ENCODE measurements at regions not wholly inside any gene's neighbourhood (a gene's known extent, or its start where the extent isn't known, plus 50 kb on each side); places are given as distances from the start of the nearest gene placed in this dataset.

GRCh38 chr2:81894451-81894990 is 1590.0 kb upstream of the LRRTM1 start:
- Histone ChIP-seq H3K27me3 (ENCODE audit: control insufficient read depth in 1 of 2, insufficient read depth in 2 of 2, low read length in 2 of 2) (no peaks in the 10 kb centered on the region), H3K4me3 (ENCODE audit: low read depth in 1 of 2, low read length in 2 of 2) (no peak overlapping the region), H3K27ac (ENCODE audit: low read depth, low read length) (no peak overlapping the region), H3K9me3 (ENCODE audit: control insufficient read depth in 1 of 2, low read length in 2 of 2) (no peaks in the 10 kb centered on the region), H3K9ac (ENCODE audit: low read depth in 1 of 2, low read length in 2 of 2) (no peak overlapping the region), H3K36me3 (ENCODE audit: control insufficient read depth in 1 of 2, insufficient read depth in 2 of 2, low read length in 2 of 2) (no peaks in the 10 kb centered on the region), H3K4me1 (ENCODE audit: control insufficient read depth in 1 of 2, insufficient read depth in 2 of 2, low read length in 2 of 2) (no peaks in the 10 kb centered on the region)

DNA sequence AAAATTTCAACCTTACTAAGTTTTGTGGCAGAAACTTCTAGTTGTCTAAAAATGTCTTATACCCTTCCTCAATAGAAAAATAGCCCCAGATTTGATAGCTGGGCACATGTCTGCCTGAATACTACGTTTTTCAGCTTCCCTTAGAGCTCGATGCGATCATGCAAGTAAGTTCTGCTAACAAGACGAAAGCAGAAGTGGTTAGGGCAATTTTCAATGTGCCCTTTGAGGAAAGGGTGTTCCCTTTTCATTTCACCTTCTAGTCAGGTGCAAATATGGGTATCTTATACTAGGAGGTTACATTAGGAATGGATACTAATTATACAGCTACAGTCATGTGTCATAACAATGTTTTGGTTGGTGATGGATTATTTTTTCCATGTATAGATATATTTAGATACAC is 1572.1 kb upstream of the LRRTM1 start:
- no peak overlapping the region for H3K4me3 ChIP-seq (ENCODE audit: low read depth in 1 of 2, low read length in 2 of 2)
- no peaks in the 10 kb centered on the region for H3K36me3 ChIP-seq (ENCODE audit: control insufficient read depth in 1 of 2, insufficient read depth in 2 of 2, low read length in 2 of 2)
- H3K27ac ChIP-seq (ENCODE audit: low read depth, low read length) = no peak overlapping the region
- no peaks in the 10 kb centered on the region for H3K9me3 ChIP-seq (ENCODE audit: control insufficient read depth in 1 of 2, low read length in 2 of 2)
- no peak overlapping the region for H3K9ac ChIP-seq (ENCODE audit: low read depth in 1 of 2, low read length in 2 of 2)
- no peaks in the 10 kb centered on the region for H3K27me3 ChIP-seq (ENCODE audit: control insufficient read depth in 1 of 2, insufficient read depth in 2 of 2, low read length in 2 of 2)
- H3K4me1 ChIP-seq (ENCODE audit: control insufficient read depth in 1 of 2, insufficient read depth in 2 of 2, low read length in 2 of 2) = no peaks in the 10 kb centered on the region

- Histone ChIP-seq H3K4me3 (ENCODE audit: low read depth in 1 of 2, low read length in 2 of 2) (no peak overlapping the region), H3K9me3 (ENCODE audit: control insufficient read depth in 1 of 2, low read length in 2 of 2) (no peaks in the 10 kb centered on the region), H3K9ac (ENCODE audit: low read depth in 1 of 2, low read length in 2 of 2) (no peak overlapping the region), H3K36me3 (ENCODE audit: control insufficient read depth in 1 of 2, insufficient read depth in 2 of 2, low read length in 2 of 2) (no peaks in the 10 kb centered on the region), H3K27me3 (ENCODE audit: control insufficient read depth in 1 of 2, insufficient read depth in 2 of 2, low read length in 2 of 2) (no peaks in the 10 kb centered on the region), H3K4me1 (ENCODE audit: control insufficient read depth in 1 of 2, insufficient read depth in 2 of 2, low read length in 2 of 2) (no peaks in the 10 kb centered on the region), H3K27ac (ENCODE audit: low read depth, low read length) (no peak overlapping the region)
Observed at GRCh38 chr2:81872006-81872405, 1567.5 kb upstream of the LRRTM1 start.

DNA sequence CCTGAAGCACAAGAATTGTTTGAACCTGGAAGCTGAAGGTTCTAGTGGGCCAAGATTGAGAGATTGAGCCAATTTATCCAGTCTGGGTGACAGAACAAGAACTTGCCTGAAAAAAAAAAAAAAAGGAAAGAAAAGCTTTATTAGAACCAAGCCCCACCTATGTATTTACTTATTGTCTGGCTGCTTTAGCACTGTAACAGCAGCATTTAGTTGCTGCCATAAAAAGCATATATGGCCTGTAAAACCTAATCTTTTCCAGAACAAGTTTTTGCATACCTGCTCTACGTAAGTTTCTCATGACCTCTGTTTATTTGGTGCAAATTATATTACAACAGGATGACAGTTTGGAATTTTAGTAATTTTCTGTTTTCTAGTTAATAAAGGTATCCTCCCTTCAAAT is 1565.6 kb upstream of the LRRTM1 start:
- Histone ChIP-seq H3K9ac (ENCODE audit: low read depth in 1 of 2, low read length in 2 of 2) (no peak overlapping the region), H3K9me3 (ENCODE audit: control insufficient read depth in 1 of 2, low read length in 2 of 2) (no peaks in the 10 kb centered on the region), H3K27ac (ENCODE audit: low read depth, low read length) (no peak overlapping the region), H3K4me3 (ENCODE audit: low read depth in 1 of 2, low read length in 2 of 2) (no peak overlapping the region), H3K4me1 (ENCODE audit: control insufficient read depth in 1 of 2, insufficient read depth in 2 of 2, low read length in 2 of 2) (no peaks in the 10 kb centered on the region), H3K27me3 (ENCODE audit: control insufficient read depth in 1 of 2, insufficient read depth in 2 of 2, low read length in 2 of 2) (no peaks in the 10 kb centered on the region), H3K36me3 (ENCODE audit: control insufficient read depth in 1 of 2, insufficient read depth in 2 of 2, low read length in 2 of 2) (no peaks in the 10 kb centered on the region)

DNA sequence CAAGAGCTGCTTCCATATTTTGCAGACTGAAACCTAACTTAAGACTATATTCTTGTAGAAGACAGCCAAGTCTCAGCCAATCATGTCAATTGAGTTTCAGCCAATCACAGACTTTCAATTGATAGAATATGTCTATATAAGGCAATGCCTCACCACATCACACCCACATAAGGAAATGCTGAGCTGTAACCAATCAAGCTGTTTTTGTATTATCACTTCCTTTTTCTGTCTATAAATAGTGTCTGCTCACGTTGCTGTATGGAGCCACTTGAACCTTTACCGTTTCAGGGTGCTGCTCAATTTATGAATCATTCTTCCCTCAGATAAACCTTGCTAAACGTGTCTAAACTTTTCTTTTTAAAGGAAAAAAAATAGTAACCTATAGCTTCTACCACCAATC is 1554.4 kb upstream of the LRRTM1 start:
- Histone ChIP-seq H3K9me3 (ENCODE audit: control insufficient read depth in 1 of 2, low read length in 2 of 2) (no peaks in the 10 kb centered on the region), H3K4me1 (ENCODE audit: control insufficient read depth in 1 of 2, insufficient read depth in 2 of 2, low read length in 2 of 2) (no peaks in the 10 kb centered on the region), H3K4me3 (ENCODE audit: low read depth in 1 of 2, low read length in 2 of 2) (no peak overlapping the region), H3K9ac (ENCODE audit: low read depth in 1 of 2, low read length in 2 of 2) (no peak overlapping the region), H3K36me3 (ENCODE audit: control insufficient read depth in 1 of 2, insufficient read depth in 2 of 2, low read length in 2 of 2) (no peaks in the 10 kb centered on the region), H3K27me3 (ENCODE audit: control insufficient read depth in 1 of 2, insufficient read depth in 2 of 2, low read length in 2 of 2) (no peaks in the 10 kb centered on the region), H3K27ac (ENCODE audit: low read depth, low read length) (no peak overlapping the region)

DNA sequence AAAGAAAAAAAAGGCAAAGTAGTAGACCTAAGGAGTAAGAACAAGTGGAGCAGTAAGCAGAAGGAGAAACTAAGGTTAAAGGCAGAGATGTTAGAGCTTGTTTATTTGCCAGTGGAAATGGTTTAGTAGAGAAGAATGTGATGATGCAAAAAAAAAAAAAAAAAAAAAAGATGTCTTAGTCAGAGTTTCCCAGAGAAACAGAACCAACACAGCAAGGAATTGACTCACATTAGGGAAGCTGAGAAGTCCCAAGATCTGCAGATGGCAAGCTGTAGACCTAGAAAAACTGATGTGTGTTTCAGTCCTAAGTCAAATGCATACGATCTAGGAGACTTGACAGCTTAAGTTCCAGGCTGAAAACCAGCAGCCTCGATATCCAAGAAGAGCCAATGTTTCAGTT is 1548.8 kb upstream of the LRRTM1 start:
- Histone ChIP-seq H3K36me3 (ENCODE audit: control insufficient read depth in 1 of 2, insufficient read depth in 2 of 2, low read length in 2 of 2) (no peaks in the 10 kb centered on the region), H3K27me3 (ENCODE audit: control insufficient read depth in 1 of 2, insufficient read depth in 2 of 2, low read length in 2 of 2) (no peaks in the 10 kb centered on the region), H3K27ac (ENCODE audit: low read depth, low read length) (no peak overlapping the region), H3K4me3 (ENCODE audit: low read depth in 1 of 2, low read length in 2 of 2) (no peak overlapping the region), H3K9ac (ENCODE audit: low read depth in 1 of 2, low read length in 2 of 2) (no peak overlapping the region), H3K4me1 (ENCODE audit: control insufficient read depth in 1 of 2, insufficient read depth in 2 of 2, low read length in 2 of 2) (no peaks in the 10 kb centered on the region), H3K9me3 (ENCODE audit: control insufficient read depth in 1 of 2, low read length in 2 of 2) (no peaks in the 10 kb centered on the region)

DNA sequence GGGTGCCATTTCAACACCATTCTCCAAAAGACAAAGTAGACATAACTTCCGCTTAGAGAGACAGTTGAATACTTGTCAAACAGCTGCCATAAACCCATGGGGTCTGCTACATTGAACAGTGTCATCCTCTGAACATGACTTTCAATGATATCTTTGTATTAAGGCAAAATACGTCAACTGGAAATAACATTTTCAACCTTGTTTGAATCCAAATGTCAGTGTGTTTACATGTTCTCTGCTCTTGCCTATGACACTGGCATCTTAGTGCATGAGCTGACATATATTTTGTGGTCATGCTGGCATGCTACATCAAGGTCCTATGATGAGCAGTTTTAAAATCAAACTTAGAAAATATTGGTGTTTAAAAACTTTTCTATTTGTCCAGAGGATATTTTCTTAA is 1548.1 kb upstream of the LRRTM1 start:
- Histone ChIP-seq H3K36me3 (ENCODE audit: control insufficient read depth in 1 of 2, insufficient read depth in 2 of 2, low read length in 2 of 2) (no peaks in the 10 kb centered on the region), H3K4me3 (ENCODE audit: low read depth in 1 of 2, low read length in 2 of 2) (no peak overlapping the region), H3K9me3 (ENCODE audit: control insufficient read depth in 1 of 2, low read length in 2 of 2) (no peaks in the 10 kb centered on the region), H3K9ac (ENCODE audit: low read depth in 1 of 2, low read length in 2 of 2) (no peak overlapping the region), H3K4me1 (ENCODE audit: control insufficient read depth in 1 of 2, insufficient read depth in 2 of 2, low read length in 2 of 2) (no peaks in the 10 kb centered on the region), H3K27ac (ENCODE audit: low read depth, low read length) (no peak overlapping the region), H3K27me3 (ENCODE audit: control insufficient read depth in 1 of 2, insufficient read depth in 2 of 2, low read length in 2 of 2) (no peaks in the 10 kb centered on the region)

- H3K36me3 ChIP-seq (ENCODE audit: control insufficient read depth in 1 of 2, insufficient read depth in 2 of 2, low read length in 2 of 2) = no peaks in the 10 kb centered on the region
- H3K4me3 ChIP-seq (ENCODE audit: low read depth in 1 of 2, low read length in 2 of 2) = no peak overlapping the region
- H3K9ac ChIP-seq (ENCODE audit: low read depth in 1 of 2, low read length in 2 of 2) = no peak overlapping the region
- peaks cover 3 to 7% of the 10 kb centered on the region in 2 donors for H3K9me3 ChIP-seq (ENCODE audit: control insufficient read depth in 1 of 2, low read length in 2 of 2)
- H3K27me3 ChIP-seq (ENCODE audit: control insufficient read depth in 1 of 2, insufficient read depth in 2 of 2, low read length in 2 of 2) = no peaks in the 10 kb centered on the region
- H3K4me1 ChIP-seq (ENCODE audit: control insufficient read depth in 1 of 2, insufficient read depth in 2 of 2, low read length in 2 of 2) = no peaks in the 10 kb centered on the region
- H3K27ac ChIP-seq (ENCODE audit: low read depth, low read length) = no peak overlapping the region
Observed at GRCh38 chr2:81839780-81840179, 1535.2 kb upstream of the LRRTM1 start.

- Histone ChIP-seq H3K36me3 (ENCODE audit: control insufficient read depth in 1 of 2, insufficient read depth in 2 of 2, low read length in 2 of 2) (no peaks in the 10 kb centered on the region), H3K9ac (ENCODE audit: low read depth in 1 of 2, low read length in 2 of 2) (no peak overlapping the region), H3K9me3 (ENCODE audit: control insufficient read depth in 1 of 2, low read length in 2 of 2) (peaks cover 16 to 17% of the 10 kb centered on the region in 2 donors), H3K4me1 (ENCODE audit: control insufficient read depth in 1 of 2, insufficient read depth in 2 of 2, low read length in 2 of 2) (no peaks in the 10 kb centered on the region), H3K27me3 (ENCODE audit: control insufficient read depth in 1 of 2, insufficient read depth in 2 of 2, low read length in 2 of 2) (no peaks in the 10 kb centered on the region), H3K27ac (ENCODE audit: low read depth, low read length) (no peak overlapping the region), H3K4me3 (ENCODE audit: low read depth in 1 of 2, low read length in 2 of 2) (no peak overlapping the region)
Observed at GRCh38 chr2:81835321-81836000, 1530.9 kb upstream of the LRRTM1 start.

GRCh38 chr2:81786811-81787210 is 1482.3 kb upstream of the LRRTM1 start:
- H3K9ac ChIP-seq (ENCODE audit: low read depth in 1 of 2, low read length in 2 of 2) = no peak overlapping the region
- H3K27me3 ChIP-seq (ENCODE audit: control insufficient read depth in 1 of 2, insufficient read depth in 2 of 2, low read length in 2 of 2) = no peaks in the 10 kb centered on the region
- H3K4me3 ChIP-seq (ENCODE audit: low read depth in 1 of 2, low read length in 2 of 2) = no peak overlapping the region
- H3K36me3 ChIP-seq (ENCODE audit: control insufficient read depth in 1 of 2, insufficient read depth in 2 of 2, low read length in 2 of 2) = no peaks in the 10 kb centered on the region
- H3K4me1 ChIP-seq (ENCODE audit: control insufficient read depth in 1 of 2, insufficient read depth in 2 of 2, low read length in 2 of 2) = no peaks in the 10 kb centered on the region
- peaks cover 4 to 6% of the 10 kb centered on the region in 2 donors for H3K9me3 ChIP-seq (ENCODE audit: control insufficient read depth in 1 of 2, low read length in 2 of 2)
- H3K27ac ChIP-seq (ENCODE audit: low read depth, low read length) = no peak overlapping the region

Measured in duodenal mucosa (tissue), 2 donors.